H1 (cell line): ENCODE measurements at regions not wholly inside any gene's neighbourhood (a gene's known extent, or its start where the extent isn't known, plus 50 kb on each side); places are given as distances from the start of the nearest gene placed in this dataset.
A peak's percentile ranks its signal among the peaks of the same experiment; 100 is the strongest.

Source experiments
- CTCF ChIA-PET: fragments of 300-600 bp; sonication (Branson Sonifier 250); formaldehyde crosslinking; loops from one replicate; lab custom pipeline; 2021; ENCODE audit not compliant: partially characterized antibody; lab: Charles Lee
- POLR2A ChIA-PET: fragments of 300-600 bp; sonication (Branson Sonifier 250); formaldehyde crosslinking; loops from one replicate; lab custom pipeline; 2021; ENCODE audit warnings: inconsistent platforms; ENCODE audit not compliant: partially characterized antibody; lab: Charles Lee
- DNase-seq, 2 experiments: peaks; one replicate each; pipeline versions ENCODE4 v3.0.0 to v3.0.0-alpha.2; 2010 to 2022; ENCODE audit warnings: low spot score in 2 of 2, low read depth in 1 of 2, mixed read lengths in 1 of 2
- FAIRE-seq: peaks from 2 replicates; lab custom pipeline; 2011; peaks lifted over from hg19 to GRCh38; lab: Jason Lieb, UNC
- H2AFZ ChIP-seq: 2 replicates; pipeline ENCODE4 v1.8.1; 2012; ENCODE audit warnings: low read length, inconsistent platforms
- H2AK5ac ChIP-seq: 2 replicates; pipeline ENCODE4 v1.6.1; 2013; ENCODE audit warnings: low read depth, low read length
- H2BK120ac ChIP-seq: replicated peaks from 2 replicates; pipeline ENCODE3; 2013; ENCODE audit warnings: low read depth, low read length, inconsistent platforms
- H2BK12ac ChIP-seq: 2 replicates; pipeline ENCODE4 v1.6.1; 2013; ENCODE audit warnings: low read depth, low read length
- H2BK15ac ChIP-seq: 2 replicates; pipeline ENCODE4 v1.6.1; 2013; ENCODE audit warnings: low read length
- H2BK20ac ChIP-seq: 2 replicates; pipeline ENCODE4 v1.6.1; 2013; ENCODE audit warnings: low read length
- H2BK5ac ChIP-seq: 2 replicates; pipeline ENCODE4 v1.6.1; 2013; ENCODE audit warnings: low read depth, low read length
- H3K14ac ChIP-seq: 2 replicates; pipeline ENCODE4 v1.6.1; 2013; ENCODE audit warnings: inconsistent platforms; ENCODE audit not compliant: insufficient read length
- H3K18ac ChIP-seq: 2 replicates; pipeline ENCODE4 v1.6.1; 2013; ENCODE audit warnings: low read length; ENCODE audit errors: extremely low read depth
- H3K23ac ChIP-seq: 2 replicates; pipeline ENCODE4 v1.6.1; 2013; ENCODE audit warnings: inconsistent platforms; ENCODE audit not compliant: insufficient read length
- H3K23me2 ChIP-seq: 2 replicates; pipeline ENCODE4 v1.6.1; 2013; ENCODE audit warnings: low read depth, low read length
- H3K27ac ChIP-seq: 2 replicates; pipeline ENCODE4 v1.6.1; 2011; ENCODE audit warnings: low read depth, low read length, inconsistent platforms
- H3K27me3 ChIP-seq, 4 experiments: replicated peaks in 1 of 4; 1 replicate in 1 of 4; 2 replicates in 3 of 4; pipeline versions ENCODE4 v1.6.1 to v1.8.1; 2011 to 2013; ENCODE audit warnings: low read length in 3 of 4, mild to moderate bottlenecking in 3 of 4, inconsistent platforms in 2 of 4, mixed read lengths in 2 of 4, moderate library complexity in 1 of 4; ENCODE audit not compliant: control insufficient read depth in 3 of 4, insufficient read depth in 3 of 4; ENCODE audit errors: extremely low read depth in 1 of 4
- H3K36me3 ChIP-seq, 4 experiments: 2 replicates each; pipeline versions ENCODE4 v1.6.1 to v1.8.1; 2011 to 2013; ENCODE audit warnings: mild to moderate bottlenecking in 4 of 4, low read length in 3 of 4, moderate library complexity in 2 of 4, control low read depth in 1 of 4, inconsistent platforms in 1 of 4; ENCODE audit not compliant: insufficient read depth in 4 of 4, control insufficient read depth in 2 of 4
- H3K4ac ChIP-seq: replicated peaks from 2 replicates; pipeline ENCODE3; 2013; ENCODE audit warnings: low read length, low read depth, mixed read lengths, inconsistent platforms; ENCODE audit not compliant: insufficient read length
- H3K4me1 ChIP-seq, 4 experiments: replicated peaks in 1 of 4; 1 replicate in 1 of 4; 2 replicates in 3 of 4; pipeline versions ENCODE4 v1.6.1 to v1.8.1; 2011 to 2013; ENCODE audit warnings: low read length in 3 of 4, inconsistent platforms in 2 of 4, mixed read lengths in 1 of 4; ENCODE audit not compliant: insufficient read depth in 4 of 4, control insufficient read depth in 3 of 4
- H3K4me2 ChIP-seq, 2 experiments: 2 replicates each; pipeline versions ENCODE4 v1.6.1 to v1.8.1; 2011 to 2013; ENCODE audit warnings: low read depth in 2 of 2, low read length in 2 of 2, control low read depth in 1 of 2, inconsistent platforms in 1 of 2, mild to moderate bottlenecking in 1 of 2; ENCODE audit not compliant: insufficient read depth in 1 of 2
- H3K4me3 ChIP-seq, 4 experiments: fragments of 200-600, 300-600 bp in 1 of 4; sonication (generic), shearing (Covaris generic), sonication (Bioruptor Twin) in 1 of 4; 2 replicates each; pipeline versions ENCODE4 v1.5.1 to v1.8.1; 2011 to 2016; ENCODE audit warnings: low read length in 4 of 4, low read depth in 3 of 4, control low read depth in 2 of 4, inconsistent platforms in 2 of 4, mild to moderate bottlenecking in 2 of 4, mixed read lengths in 1 of 4, moderate library complexity in 1 of 4; ENCODE audit not compliant: insufficient read depth in 2 of 4; ENCODE audit errors: extremely low read depth in 1 of 4
- H3K56ac ChIP-seq: replicated peaks from 2 replicates; pipeline ENCODE3; 2013; ENCODE audit warnings: low read depth, mild to moderate bottlenecking, mixed read lengths, low read length, inconsistent platforms; ENCODE audit not compliant: insufficient read length
- H3K79me1 ChIP-seq: 2 replicates; pipeline ENCODE4 v1.6.1; 2013; ENCODE audit warnings: low read depth, low read length, control low read depth
- H3K79me2 ChIP-seq, 2 experiments: 2 replicates each; pipeline versions ENCODE4 v1.6.1 to v1.8.1; 2012 to 2013; ENCODE audit warnings: low read length in 2 of 2, mild to moderate bottlenecking in 2 of 2, inconsistent platforms in 1 of 2; ENCODE audit not compliant: insufficient read depth in 2 of 2, control insufficient read depth in 1 of 2
- H3K9ac ChIP-seq, 4 experiments: replicated peaks in 1 of 4; 1 replicate in 1 of 4; 2 replicates in 3 of 4; pipeline versions ENCODE4 v1.6.1 to v1.8.1; 2011 to 2013; ENCODE audit warnings: low read depth in 3 of 4, low read length in 3 of 4, control low read depth in 2 of 4, mild to moderate bottlenecking in 2 of 4, moderate library complexity in 2 of 4, inconsistent platforms in 1 of 4; ENCODE audit errors: extremely low read depth in 1 of 4
- H3K9me3 ChIP-seq, 2 experiments: 2 replicates each; pipeline versions ENCODE4 v1.6.1 to v1.8.1; 2012 to 2013; ENCODE audit warnings: mild to moderate bottlenecking in 2 of 2, moderate library complexity in 2 of 2, control low read depth in 1 of 2, inconsistent platforms in 1 of 2, low read depth in 1 of 2, low read length in 1 of 2, mixed read lengths in 1 of 2; ENCODE audit not compliant: insufficient read depth in 2 of 2
- H4K20me1 ChIP-seq, 2 experiments: replicated peaks in 1 of 2; 2 replicates each; pipeline versions ENCODE3 to v1.8.1; 2011 to 2013; ENCODE audit warnings: inconsistent platforms in 2 of 2, low read length in 2 of 2, mild to moderate bottlenecking in 1 of 2; ENCODE audit not compliant: insufficient read depth in 2 of 2, control insufficient read depth in 1 of 2
- H4K5ac ChIP-seq: 2 replicates; pipeline ENCODE4 v1.6.1; 2013; ENCODE audit warnings: low read length, low read depth, mixed read lengths, inconsistent platforms; ENCODE audit not compliant: insufficient read length
- H4K8ac ChIP-seq: 2 replicates; pipeline ENCODE4 v1.8.0; 2013; ENCODE audit warnings: mild to moderate bottlenecking, moderate library complexity, low read length, inconsistent platforms; ENCODE audit not compliant: insufficient read depth; ENCODE audit errors: extremely low read depth
- H4K91ac ChIP-seq: replicated peaks from 2 replicates; pipeline ENCODE3; 2013; ENCODE audit warnings: low read length, mixed read lengths, inconsistent platforms; ENCODE audit not compliant: insufficient read length
- KDM1A ChIP-seq: fragments of 200-600, 300-600 bp; sonication (generic); IDR thresholded peaks from 2 replicates; pipeline ENCODE4 v1.7.1; 2016; ENCODE audit warnings: mild to moderate bottlenecking, low read length, borderline replicate concordance
- TBP ChIP-seq: IDR thresholded peaks from 2 replicates; pipeline ENCODE4 v1.6.1; 2011; ENCODE audit warnings: low read depth, low read length, improper control_type of control experiment
- WGBS, 2 experiments: shearing (Covaris generic) in 1 of 2; methylation state at CpG; one replicate each; pipeline versions ENCODE4 v1.1.6 to v1.1.7; 2013 to 2015; ENCODE audit warnings: low lambda C conversion rate in 2 of 2, mixed read lengths in 2 of 2, inconsistent platforms in 1 of 2, low coverage in 1 of 2, missing lambda C conversion rate in 1 of 2; ENCODE audit not compliant: insufficient replicate concordance in 2 of 2, insufficient coverage in 1 of 2, insufficient read length in 1 of 2; ENCODE audit errors: extremely low coverage in 1 of 2, missing lambda C conversion rate in 1 of 2; 5-methylcytosine and 5-hydroxymethylcytosine counted together

DNA sequence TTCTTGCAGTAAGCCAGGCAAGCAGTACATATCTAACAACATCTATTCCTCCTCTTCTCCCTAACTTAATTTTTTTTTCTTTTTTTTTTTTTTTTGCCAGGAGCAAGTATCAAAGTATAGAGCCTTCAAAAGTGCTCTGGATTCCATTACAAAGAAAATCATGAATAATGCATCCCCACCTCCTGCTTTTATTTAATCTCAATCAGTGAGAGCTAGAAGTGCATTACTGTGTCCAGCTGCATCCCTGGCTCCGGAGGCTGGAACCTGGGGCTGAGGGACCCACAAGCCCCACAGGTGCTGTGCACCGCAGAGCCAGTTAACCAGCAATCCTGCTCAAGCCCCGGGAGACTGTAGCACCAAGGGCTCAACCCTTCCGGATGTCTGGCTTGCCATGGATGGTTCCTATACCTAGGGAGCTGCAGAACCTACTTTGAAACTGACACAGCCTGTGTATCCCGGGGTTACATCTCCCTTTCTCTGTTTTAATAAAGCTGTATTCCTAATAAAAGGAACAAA is 455.9 kb upstream of the RUNX1 start:
- Histone ChIP-seq H3K27me3 (no peaks in the 10 kb centered on the region), H3K9me3 (no peaks in the 10 kb centered on the region), H3K23ac (no peak overlapping the region), H3K36me3 (no peaks in the 10 kb centered on the region; a peak in 1 of 8 replicates), H3K23me2 (no peaks in the 10 kb centered on the region), H3K18ac (no peak overlapping the region), H3K79me2 (no peaks in the 10 kb centered on the region), H3K9ac (no peak overlapping the region), H2AFZ (no peak overlapping the region), H3K27ac (no peak overlapping the region), H4K5ac (no peak overlapping the region), H2BK12ac (peak overlapping the region; percentile 77; the same call in 1 of the 2 replicates), H3K4ac (no peak overlapping the region), H2BK15ac (no peak overlapping the region), H3K4me2 (0 out of 4 replicates have a peak overlapping the region, but pooled peaks of 1 of the 2 experiments have one; percentile 25), H2BK120ac (peak overlapping the region; percentile 57), H2BK20ac (peak overlapping the region; percentile 96; the same call in 1 of the 2 replicates), H4K8ac (no peak overlapping the region), H3K14ac (no peak overlapping the region), H4K91ac (peak overlapping the region; percentile 42), H3K4me1 (peaks cover 8 to 29% (median 20%) of the 10 kb centered on the region in 4 experiments), H2BK5ac (no peak overlapping the region), H2AK5ac (0 out of 2 replicates have a peak overlapping the region, but pooled peaks have one; percentile 71), H3K79me1 (no peaks in the 10 kb centered on the region), H3K56ac (no peak overlapping the region), H3K4me3 (no peak overlapping the region), H4K20me1 (no peaks in the 10 kb centered on the region)
- POLR2A ChIA-PET, result no interaction called here
- TF ChIP-seq KDM1A, result no peak
- TF ChIP-seq TBP, result no peak
- WGBS, 2 experiments, result 54% methylated on average over 5 of the region's 5 CpGs; no CpG with 5 or more reads in 1 of the 2 experiments
- CTCF ChIA-PET, result interaction anchor here (1.0 kb wide), 1 partner anchor 66 kb away, joined by 8 read pairs; no protein-coding TSS in a partner anchor
- FAIRE-seq, result no peak
- DNase-seq, result no peak
